Keratinocyte (primary cell): ENCODE measurements at regions not wholly inside any gene's neighbourhood (a gene's known extent, or its start where the extent isn't known, plus 50 kb on each side); places are given as distances from the start of the nearest gene placed in this dataset.

Experiments used
- CTCF ChIP-seq, 3 experiments: IDR thresholded peaks in 1 of 3; conservative IDR thresholded peaks in 1 of 3; optimal IDR thresholded peaks in 1 of 3; 2 replicates in 2 of 3; 3 replicates in 1 of 3; pipeline versions ENCODE3 to v1.5.1; 2011; ENCODE audit warnings: low read length in 3 of 3, mild to moderate bottlenecking in 3 of 3, moderate library complexity in 2 of 3, control low read depth in 1 of 3, inconsistent platforms in 1 of 3; ENCODE audit not compliant: insufficient read depth in 2 of 3; ENCODE audit errors: extremely low read depth in 1 of 3
- EZH2 ChIP-seq: IDR thresholded peaks from one replicate; pipeline ENCODE4 v1.6.1; 2012; ENCODE audit warnings: inconsistent platforms, mild to moderate bottlenecking, low read length, moderate library complexity

GRCh38 chr5:155655569-155655968 lies 642.0 kb downstream of the KIF4B start:
- TF ChIP-seq CTCF (optimal IDR thresholded peaks at IDR 0.05 in 1 of 3, IDR thresholded peaks at IDR 0.05 in 1 of 3, conservative IDR thresholded peaks at IDR 0.05 in 1 of 3; ENCODE audit: extremely low read depth in 1 of 3, insufficient read depth in 2 of 3, low read length in 3 of 3) (no peak), EZH2 (no peak)
